GM21447 (cell line): ENCODE measurements at regions not wholly inside any gene's neighbourhood (a gene's known extent, or its start where the extent isn't known, plus 50 kb on each side); places are given as distances from the start of the nearest gene placed in this dataset.
"Not testable (repeated sequence)": the region's sequence is repeated elsewhere in the genome, so short reads cannot be mapped to it uniquely, and the experiment has no call there.

Source experiments
- ATAC-seq: cut with Tn5 transposase; IDR thresholded peaks from one replicate; pipeline ENCODE4 v1.9.1; 2021; ENCODE audit not compliant: unreplicated experiment

- no peak for ATAC-seq
Measured at GRCh38 chr7:49580000-49580399, 193.4 kb upstream of the VWC2 start.

- no peak for ATAC-seq
Measured at GRCh38 chr7:49580761-49581160, 192.7 kb upstream of the VWC2 start.

DNA sequence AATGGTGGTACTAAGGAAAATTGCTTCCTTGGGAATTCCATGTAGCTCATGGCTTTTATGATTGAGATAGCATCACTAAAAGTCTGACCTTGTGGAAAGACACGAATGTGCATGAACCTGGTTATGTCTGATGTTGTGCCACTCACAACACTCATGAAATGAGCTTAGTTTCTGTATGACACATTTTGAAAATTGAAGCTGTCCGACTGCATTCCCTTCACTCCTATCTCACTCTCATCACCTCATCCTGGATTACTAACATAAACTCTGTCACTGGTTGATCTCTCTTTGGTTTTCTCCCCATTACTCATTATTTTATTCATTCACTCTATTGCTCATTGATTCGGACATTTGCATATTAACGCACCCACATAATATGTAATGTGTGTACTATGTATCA lies 190.0 kb upstream of the VWC2 start:
- ATAC-seq: no peak

- no peak for ATAC-seq
Measured at GRCh38 chr7:49596701-49597491, 176.5 kb upstream of the VWC2 start.

- no peak for ATAC-seq
Measured at GRCh38 chr7:49597805-49598204, 175.6 kb upstream of the VWC2 start.

GRCh38 chr7:49611951-49612350 lies 161.5 kb upstream of the VWC2 start:
- no peak for ATAC-seq

- no peak for ATAC-seq
Measured at GRCh38 chr7:49613759-49614158, 159.7 kb upstream of the VWC2 start.

- ATAC-seq: not testable (repeated sequence)
Measured at GRCh38 chr7:49614974-49615373, 158.5 kb upstream of the VWC2 start.

DNA sequence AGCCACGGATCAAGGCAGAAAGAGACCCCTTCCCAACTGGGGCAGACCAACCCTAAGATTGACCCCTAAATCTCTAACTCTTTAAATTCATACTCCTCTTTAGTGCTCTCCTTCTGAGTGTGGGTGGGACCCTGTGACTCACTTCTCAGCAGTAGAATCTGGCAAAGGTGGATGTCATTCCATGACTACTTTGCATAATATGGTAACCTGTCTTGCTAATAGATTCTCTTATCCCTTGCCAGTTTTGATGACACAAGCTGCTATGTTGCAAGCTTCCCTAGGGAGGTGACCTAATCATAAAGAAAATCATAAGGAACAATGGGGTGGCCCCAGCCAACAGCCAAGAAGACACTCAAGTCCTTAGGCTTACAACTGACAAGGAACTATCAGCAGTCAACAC lies 155.4 kb upstream of the VWC2 start:
- no peak for ATAC-seq

GRCh38 chr7:49623943-49624342 lies 149.5 kb upstream of the VWC2 start:
- ATAC-seq: no peak

DNA sequence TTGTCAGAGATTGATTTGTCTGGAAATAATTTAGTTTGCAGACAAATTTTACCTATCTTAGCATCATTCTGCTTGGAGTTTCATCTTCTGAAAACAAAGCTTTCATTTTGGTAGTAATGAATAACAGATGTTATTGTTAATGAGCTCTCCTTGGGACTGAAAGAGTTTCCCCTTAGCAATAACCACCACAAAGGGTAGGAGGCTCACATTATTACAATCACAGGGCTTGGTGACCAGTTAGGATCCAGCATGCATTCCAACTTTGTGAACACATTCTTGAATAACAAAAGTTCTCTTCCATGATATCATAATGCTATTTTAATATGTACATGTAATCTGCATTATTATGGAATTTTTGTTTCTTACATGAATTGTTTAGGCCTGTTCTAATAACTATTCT lies 148.8 kb upstream of the VWC2 start:
- ATAC-seq: no peak

- ATAC-seq: no peak
Measured at GRCh38 chr7:49630513-49630912, 142.9 kb upstream of the VWC2 start.

DNA sequence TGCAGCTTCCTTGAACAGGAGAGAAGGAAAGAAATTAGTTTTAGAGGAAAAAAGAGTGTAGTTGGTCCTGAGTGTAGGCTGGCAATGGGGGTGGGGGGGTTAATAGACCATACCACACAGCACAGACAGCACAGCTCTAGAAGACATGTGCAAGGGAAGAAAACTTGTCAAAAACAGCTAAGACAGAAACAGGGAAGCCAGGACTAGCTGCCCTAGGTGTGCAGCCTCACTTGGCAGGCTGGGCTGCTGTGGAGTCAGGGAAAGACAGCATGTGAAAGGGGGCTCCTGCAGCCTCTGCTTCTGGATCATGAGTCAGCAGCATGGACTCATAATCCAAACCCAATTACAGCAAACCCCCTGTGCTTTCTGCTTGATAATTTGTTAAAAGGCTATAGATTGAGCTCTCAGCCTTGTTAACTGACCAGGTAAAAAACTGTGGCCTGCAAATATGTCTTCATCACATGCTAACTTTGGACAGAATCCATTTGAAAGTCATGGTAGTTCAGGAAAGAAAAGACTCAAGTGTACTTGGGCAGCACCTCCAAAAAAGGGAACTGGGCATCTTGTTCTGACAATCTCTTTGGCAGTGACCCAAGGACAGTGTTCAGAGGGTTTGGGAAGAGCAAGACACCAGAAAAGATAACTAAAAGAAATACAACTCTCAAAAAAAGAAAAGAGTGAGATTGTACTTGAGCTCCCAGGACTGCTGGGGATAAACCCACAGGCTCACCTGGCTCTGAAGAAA lies 142.2 kb upstream of the VWC2 start:
- ATAC-seq: no peak

DNA sequence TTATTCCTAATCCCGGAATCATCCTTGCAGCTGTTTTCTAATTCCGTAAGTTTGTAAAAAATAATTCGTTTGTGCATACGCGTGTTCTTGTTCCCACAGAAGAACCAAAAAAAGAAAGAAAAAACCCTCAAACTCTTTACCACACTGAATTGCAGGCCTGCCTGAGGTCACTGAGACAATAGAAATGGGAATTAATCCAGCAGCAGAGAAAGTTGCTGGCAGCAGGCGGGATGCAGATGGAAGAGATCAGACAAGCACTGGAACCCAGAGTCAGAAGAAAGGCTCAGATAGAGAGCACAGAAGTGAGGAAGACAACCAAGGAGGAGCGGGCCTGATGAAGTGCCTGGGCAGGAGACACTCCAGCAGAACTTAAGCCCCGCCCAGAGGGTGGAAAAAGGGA lies 141.5 kb upstream of the VWC2 start:
- ATAC-seq: no peak

- ATAC-seq: no peak
Measured at GRCh38 chr7:49635800-49636199, 137.6 kb upstream of the VWC2 start.

GRCh38 chr7:49636400-49636799 lies 137.0 kb upstream of the VWC2 start:
- ATAC-seq: no peak

DNA sequence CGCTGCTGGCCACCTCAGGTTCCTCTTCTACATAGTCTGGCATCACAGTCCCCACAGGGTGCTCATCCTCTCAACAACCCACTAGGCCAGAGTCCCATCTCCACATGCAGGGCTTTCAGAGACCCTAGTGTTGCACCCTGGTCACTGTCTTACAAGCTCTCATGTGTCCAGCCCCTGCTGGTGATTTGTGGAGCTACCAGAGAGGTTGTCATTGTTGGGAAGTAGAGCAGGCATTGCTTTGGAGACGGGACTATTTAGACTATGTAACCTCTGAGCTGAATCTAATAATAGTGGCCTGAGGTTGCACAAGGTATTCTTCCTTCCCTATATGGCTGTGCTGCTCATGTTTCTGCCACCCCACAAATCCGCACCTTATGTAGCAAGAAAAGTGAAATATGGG lies 135.3 kb upstream of the VWC2 start:
- no peak for ATAC-seq

DNA sequence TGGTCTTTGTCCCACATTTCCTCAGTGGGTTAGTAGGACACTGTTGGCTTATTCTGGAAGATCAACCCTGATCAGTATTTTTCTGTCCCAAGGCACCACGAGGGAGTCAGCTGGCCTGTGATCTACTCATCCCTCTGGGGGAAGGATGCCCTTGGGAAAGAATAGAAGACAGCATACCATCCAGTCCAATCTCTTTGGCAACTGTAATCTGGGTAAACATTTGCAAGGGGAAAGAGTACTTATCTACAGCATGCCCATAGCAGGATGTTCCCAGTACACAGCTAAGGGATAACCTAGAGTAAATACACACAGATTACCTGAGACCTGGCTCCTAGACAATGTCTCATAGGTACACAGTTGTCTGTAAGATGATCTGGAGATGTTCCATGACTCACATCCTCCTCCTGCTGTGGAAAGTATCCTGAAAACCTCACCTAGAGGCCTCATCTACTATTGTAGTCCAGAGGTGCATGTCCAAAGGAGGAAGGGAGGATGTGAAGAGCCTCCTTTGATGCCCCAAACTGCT lies 134.3 kb upstream of the VWC2 start:
- no peak for ATAC-seq

DNA sequence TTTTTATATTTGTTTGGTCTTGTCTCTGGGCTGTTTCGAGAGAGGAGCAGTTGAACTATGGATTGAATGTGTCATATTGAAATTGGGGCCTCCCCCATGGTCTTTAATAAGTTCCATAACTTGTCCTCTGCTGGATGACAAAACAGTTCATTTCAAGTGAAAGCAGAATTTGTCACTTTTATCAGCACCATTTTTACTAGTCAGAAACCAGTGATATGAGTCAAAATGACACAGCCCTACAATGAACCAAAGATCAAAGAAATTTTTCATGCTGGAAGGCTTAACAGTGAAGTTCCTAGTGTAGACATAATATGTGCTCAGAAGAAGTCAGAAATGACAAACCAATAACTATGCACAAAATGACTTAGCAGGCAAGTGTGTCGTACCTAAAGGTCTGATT lies 133.6 kb upstream of the VWC2 start:
- ATAC-seq: no peak

- no peak for ATAC-seq
Measured at GRCh38 chr7:49643321-49643720, 130.1 kb upstream of the VWC2 start.

DNA sequence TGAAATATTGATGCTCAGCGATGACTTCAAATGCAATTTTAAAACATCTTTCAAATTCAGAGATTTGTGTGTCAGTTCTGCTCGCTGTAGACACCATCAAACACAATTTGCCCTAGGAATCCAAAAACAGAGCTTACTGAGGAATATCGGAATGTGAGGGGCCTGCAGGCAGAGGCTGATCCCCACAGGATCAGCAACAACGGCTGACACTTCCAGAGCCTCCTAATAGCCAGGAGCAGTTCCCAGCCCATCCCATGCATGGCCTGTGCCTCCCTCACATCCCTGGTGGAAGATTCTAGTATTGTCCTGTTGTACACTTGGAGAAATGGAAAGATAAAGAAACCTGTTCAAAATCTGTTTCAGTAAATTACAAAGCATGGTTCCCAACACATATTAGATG lies 129.7 kb upstream of the VWC2 start:
- no peak for ATAC-seq

GRCh38 chr7:49644396-49645166 lies 128.9 kb upstream of the VWC2 start:
- ATAC-seq: no peak
